Trophoblast cell (in vitro differentiated cells and primary cell): ENCODE measurements at regions not wholly inside any gene's neighbourhood (a gene's known extent, or its start where the extent isn't known, plus 50 kb on each side); places are given as distances from the start of the nearest gene placed in this dataset.

Experiments
- DNase-seq, 2 donors: peaks; one replicate each; pipeline ENCODE4 v3.0.0-alpha.2; 2016
- H2AFZ ChIP-seq: 2 replicates; pipeline ENCODE4 v1.6.1; 2013; ENCODE audit warnings: low read length, moderate library complexity, mild to moderate bottlenecking; ENCODE audit not compliant: insufficient read depth, poor library complexity
- H2AK5ac ChIP-seq: 2 replicates; pipeline ENCODE4 v1.6.1; 2013; ENCODE audit warnings: mild to moderate bottlenecking, low read length
- H2BK120ac ChIP-seq: 2 replicates; pipeline ENCODE4 v1.6.1; 2013; ENCODE audit warnings: low read length, mild to moderate bottlenecking, moderate library complexity; ENCODE audit not compliant: insufficient read depth, poor library complexity
- H2BK12ac ChIP-seq: 2 replicates; pipeline ENCODE4 v1.6.1; 2013; ENCODE audit warnings: mild to moderate bottlenecking, low read length, moderate library complexity
- H2BK5ac ChIP-seq: 2 replicates; pipeline ENCODE4 v1.6.1; 2013; ENCODE audit warnings: low read length, low read depth, moderate library complexity, mild to moderate bottlenecking; ENCODE audit not compliant: poor library complexity
- H3K14ac ChIP-seq: 2 replicates; pipeline ENCODE4 v1.6.1; 2013; ENCODE audit warnings: mild to moderate bottlenecking, low read length
- H3K18ac ChIP-seq: 2 replicates; pipeline ENCODE4 v1.6.1; 2013; ENCODE audit warnings: mild to moderate bottlenecking, low read length
- H3K23ac ChIP-seq: 2 replicates; pipeline ENCODE4 v1.6.1; 2013; ENCODE audit warnings: low read length
- H3K27ac ChIP-seq: 2 replicates; pipeline ENCODE4 v1.5.1; 2013; ENCODE audit warnings: low read depth, mild to moderate bottlenecking, inconsistent platforms, low read length, moderate library complexity
- H3K27me3 ChIP-seq: 2 replicates; pipeline ENCODE4 v1.6.1; 2013; ENCODE audit warnings: inconsistent platforms, mild to moderate bottlenecking, low read length, moderate library complexity; ENCODE audit not compliant: insufficient read depth
- H3K36me3 ChIP-seq, 2 experiments: 1 replicate in 1 of 2; 2 replicates in 1 of 2; pipeline ENCODE4 v1.6.1; 2013; ENCODE audit warnings: low read length in 2 of 2, mild to moderate bottlenecking in 2 of 2, moderate library complexity in 1 of 2; ENCODE audit not compliant: insufficient read depth in 2 of 2, control insufficient read depth in 1 of 2
- H3K4ac ChIP-seq: 2 replicates; pipeline ENCODE4 v1.6.1; 2013; ENCODE audit warnings: low read depth, mild to moderate bottlenecking, low read length, moderate library complexity
- H3K4me1 ChIP-seq, 2 experiments: 1 replicate in 1 of 2; 2 replicates in 1 of 2; pipeline ENCODE4 v1.6.1; 2013; ENCODE audit warnings: low read length in 2 of 2, mild to moderate bottlenecking in 2 of 2, moderate library complexity in 1 of 2; ENCODE audit not compliant: insufficient read depth in 2 of 2, control insufficient read depth in 1 of 2
- H3K4me2 ChIP-seq: 2 replicates; pipeline ENCODE4 v1.6.1; 2013; ENCODE audit warnings: inconsistent platforms, mild to moderate bottlenecking, low read length, moderate library complexity
- H3K4me3 ChIP-seq: 2 replicates; pipeline ENCODE4 v1.5.1; 2013; ENCODE audit warnings: mild to moderate bottlenecking, low read depth, low read length, inconsistent platforms
- H3K79me1 ChIP-seq: one replicate; pipeline ENCODE4 v1.6.1; 2013; ENCODE audit warnings: low read length
- H3K79me2 ChIP-seq: 2 replicates; pipeline ENCODE4 v1.6.1; 2013; ENCODE audit warnings: low read length, mild to moderate bottlenecking; ENCODE audit not compliant: control insufficient read depth, insufficient read depth, poor library complexity
- H3K9ac ChIP-seq: 2 replicates; pipeline ENCODE4 v1.6.1; 2013; ENCODE audit warnings: mild to moderate bottlenecking, low read length
- H3K9me3 ChIP-seq: 2 replicates; pipeline ENCODE4 v1.6.1; 2013; ENCODE audit warnings: low read depth, mild to moderate bottlenecking, control low read depth, inconsistent platforms, low read length; ENCODE audit not compliant: insufficient read depth
- H4K12ac ChIP-seq: 2 replicates; pipeline ENCODE4 v1.6.1; 2013; ENCODE audit warnings: low read depth, mild to moderate bottlenecking, low read length, moderate library complexity
- H4K8ac ChIP-seq: 2 replicates; pipeline ENCODE4 v1.6.1; 2013; ENCODE audit warnings: low read depth, mild to moderate bottlenecking, low read length, moderate library complexity
- H4K91ac ChIP-seq: one replicate; pipeline ENCODE4 v1.6.1; 2013; ENCODE audit warnings: low read depth, mild to moderate bottlenecking, low read length, moderate library complexity
- WGBS: extraction: QIAGEN DNeasy Blood & Tissue Kit; methylation state at CpG from one replicate; pipeline ENCODE4 v1.1.7; 2013; ENCODE audit warnings: missing lambda C conversion rate; ENCODE audit not compliant: insufficient read length, insufficient coverage; ENCODE audit errors: extremely low coverage; 5-methylcytosine and 5-hydroxymethylcytosine counted together

- no peaks in the 10 kb centered on the region for H3K79me1 ChIP-seq
- H3K23ac ChIP-seq, result no peak overlapping the region
- H3K4me3 ChIP-seq, result no peak overlapping the region
- H2AK5ac ChIP-seq, result no peak overlapping the region
- H3K36me3 ChIP-seq, result no peaks in the 10 kb centered on the region
- H3K79me2 ChIP-seq, result no peaks in the 10 kb centered on the region
- no peak overlapping the region for H3K27ac ChIP-seq
- H2BK12ac ChIP-seq, result no peak overlapping the region
- no peak overlapping the region for H3K18ac ChIP-seq
- no peaks in the 10 kb centered on the region for H3K27me3 ChIP-seq
- H2BK5ac ChIP-seq, result no peak overlapping the region
- no peak overlapping the region for H3K9ac ChIP-seq
- no peak overlapping the region for H3K4me2 ChIP-seq
- no peak overlapping the region for H4K8ac ChIP-seq
- no peak overlapping the region for H3K4ac ChIP-seq
- H4K12ac ChIP-seq, result no peak overlapping the region
- H2AFZ ChIP-seq, result no peak overlapping the region
- H2BK120ac ChIP-seq, result no peak overlapping the region
- DNase-seq, result no peak
- H4K91ac ChIP-seq, result no peak overlapping the region
- WGBS, result no CpG with 5 or more reads among the region's 3 CpGs
- H3K9me3 ChIP-seq, result no peaks in the 10 kb centered on the region
- H3K14ac ChIP-seq, result no peak overlapping the region
- H3K4me1 ChIP-seq, result no peaks in the 10 kb centered on the region
Observed at GRCh38 chr11:127063241-127063640, 62.7 kb upstream of the KIRREL3 start.

DNA sequence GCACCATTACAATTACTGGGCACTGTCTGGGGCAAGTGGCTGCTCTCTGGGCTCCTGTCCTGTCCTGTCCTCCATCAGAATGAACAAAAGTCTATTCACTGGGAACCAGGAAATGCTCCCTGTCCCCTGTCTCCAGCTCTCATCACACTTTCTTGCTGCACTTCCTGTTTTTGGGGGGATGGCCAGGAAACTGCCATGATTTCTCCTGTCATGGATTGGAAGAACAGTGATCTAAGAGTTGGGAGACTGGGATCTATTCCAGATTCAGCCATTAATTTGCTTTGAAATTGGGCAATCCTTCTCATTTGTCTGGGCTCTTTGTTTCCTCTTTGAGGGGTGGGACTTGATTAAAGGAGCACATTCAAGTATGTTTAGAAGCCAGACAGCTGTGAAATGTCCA lies 61.4 kb upstream of the KIRREL3 start:
- H3K4me1 ChIP-seq, result no peaks in the 10 kb centered on the region
- H3K9ac ChIP-seq, result no peak overlapping the region
- no peak for DNase-seq
- H3K4me2 ChIP-seq, result no peak overlapping the region
- H4K8ac ChIP-seq, result no peak overlapping the region
- no peak overlapping the region for H4K12ac ChIP-seq
- no peaks in the 10 kb centered on the region for H3K27me3 ChIP-seq
- H4K91ac ChIP-seq, result no peak overlapping the region
- no peak overlapping the region for H3K18ac ChIP-seq
- H3K36me3 ChIP-seq, result no peaks in the 10 kb centered on the region
- H2BK12ac ChIP-seq, result no peak overlapping the region
- no peaks in the 10 kb centered on the region for H3K79me1 ChIP-seq
- H3K4ac ChIP-seq, result no peak overlapping the region
- no peak overlapping the region for H2AK5ac ChIP-seq
- H2BK5ac ChIP-seq, result no peak overlapping the region
- H3K27ac ChIP-seq, result no peak overlapping the region
- no peak overlapping the region for H2BK120ac ChIP-seq
- no peak overlapping the region for H3K14ac ChIP-seq
- H2AFZ ChIP-seq, result no peak overlapping the region
- no peaks in the 10 kb centered on the region for H3K79me2 ChIP-seq
- H3K4me3 ChIP-seq, result no peak overlapping the region
- H3K23ac ChIP-seq, result no peak overlapping the region
- H3K9me3 ChIP-seq, result no peaks in the 10 kb centered on the region

- Histone ChIP-seq H3K27ac (no peak overlapping the region), H3K79me2 (no peaks in the 10 kb centered on the region), H3K14ac (no peak overlapping the region), H3K18ac (no peak overlapping the region), H3K4me2 (no peak overlapping the region), H3K9ac (no peak overlapping the region), H3K23ac (no peak overlapping the region), H2AK5ac (no peak overlapping the region), H3K4ac (no peak overlapping the region), H4K8ac (no peak overlapping the region), H2BK5ac (no peak overlapping the region), H3K27me3 (no peaks in the 10 kb centered on the region), H2BK120ac (no peak overlapping the region), H3K4me1 (no peaks in the 10 kb centered on the region), H3K79me1 (no peaks in the 10 kb centered on the region), H3K4me3 (no peak overlapping the region), H4K91ac (no peak overlapping the region), H2AFZ (no peak overlapping the region), H2BK12ac (no peak overlapping the region), H3K9me3 (no peaks in the 10 kb centered on the region), H3K36me3 (no peaks in the 10 kb centered on the region), H4K12ac (no peak overlapping the region)
- DNase-seq, result no peak
- no CpG with 5 or more reads among the region's 7 CpGs for WGBS
Observed at GRCh38 chr11:127059750-127060149, 59.2 kb upstream of the KIRREL3 start.

- Histone ChIP-seq H4K91ac (no peak overlapping the region), H3K36me3 (no peaks in the 10 kb centered on the region), H3K79me1 (no peaks in the 10 kb centered on the region), H2AFZ (no peak overlapping the region), H2BK120ac (no peak overlapping the region), H3K18ac (no peak overlapping the region), H2AK5ac (no peak overlapping the region), H3K14ac (no peak overlapping the region), H2BK12ac (no peak overlapping the region), H4K12ac (no peak overlapping the region), H3K9me3 (no peaks in the 10 kb centered on the region), H3K4me2 (no peak overlapping the region), H3K23ac (no peak overlapping the region), H3K4me1 (no peaks in the 10 kb centered on the region), H4K8ac (no peak overlapping the region), H3K4ac (no peak overlapping the region), H3K9ac (no peak overlapping the region), H2BK5ac (no peak overlapping the region), H3K27me3 (no peaks in the 10 kb centered on the region), H3K27ac (no peak overlapping the region), H3K4me3 (no peak overlapping the region), H3K79me2 (no peaks in the 10 kb centered on the region)
- no CpG with 5 or more reads among the region's 11 CpGs for WGBS
- no peak for DNase-seq
Observed at GRCh38 chr11:127059286-127059685, 58.7 kb upstream of the KIRREL3 start.

GRCh38 chr11:127058524-127058923 lies 58.0 kb upstream of the KIRREL3 start:
- no peaks in the 10 kb centered on the region for H3K4me1 ChIP-seq
- no peak overlapping the region for H3K23ac ChIP-seq
- no peak overlapping the region for H3K4me2 ChIP-seq
- no peak for DNase-seq
- no peak overlapping the region for H3K4ac ChIP-seq
- no peak overlapping the region for H3K14ac ChIP-seq
- no peaks in the 10 kb centered on the region for H3K79me1 ChIP-seq
- H3K18ac ChIP-seq, result no peak overlapping the region
- no peak overlapping the region for H4K8ac ChIP-seq
- no peak overlapping the region for H3K27ac ChIP-seq
- no peak overlapping the region for H2AK5ac ChIP-seq
- H3K36me3 ChIP-seq, result no peaks in the 10 kb centered on the region
- H3K9ac ChIP-seq, result no peak overlapping the region
- H3K27me3 ChIP-seq, result no peaks in the 10 kb centered on the region
- no peak overlapping the region for H2BK120ac ChIP-seq
- H3K9me3 ChIP-seq, result no peaks in the 10 kb centered on the region
- H4K12ac ChIP-seq, result no peak overlapping the region
- H3K4me3 ChIP-seq, result no peak overlapping the region
- H4K91ac ChIP-seq, result no peak overlapping the region
- H3K79me2 ChIP-seq, result no peaks in the 10 kb centered on the region
- WGBS, result no CpG with 5 or more reads among the region's 2 CpGs
- H2AFZ ChIP-seq, result no peak overlapping the region
- H2BK5ac ChIP-seq, result no peak overlapping the region
- no peak overlapping the region for H2BK12ac ChIP-seq
